HG02798 (cell line): ENCODE measurements at regions not wholly inside any gene's neighbourhood (a gene's known extent, or its start where the extent isn't known, plus 50 kb on each side); places are given as distances from the start of the nearest gene placed in this dataset.
"Not testable (repeated sequence)": the region's sequence is repeated elsewhere in the genome, so short reads cannot be mapped to it uniquely, and the experiment has no call there.

Source experiments
- ATAC-seq: cut with Tn5 transposase; IDR thresholded peaks from one replicate; pipeline ENCODE4 v1.9.1; 2021; ENCODE audit warnings: mild to moderate bottlenecking; ENCODE audit not compliant: unreplicated experiment, poor library complexity

DNA sequence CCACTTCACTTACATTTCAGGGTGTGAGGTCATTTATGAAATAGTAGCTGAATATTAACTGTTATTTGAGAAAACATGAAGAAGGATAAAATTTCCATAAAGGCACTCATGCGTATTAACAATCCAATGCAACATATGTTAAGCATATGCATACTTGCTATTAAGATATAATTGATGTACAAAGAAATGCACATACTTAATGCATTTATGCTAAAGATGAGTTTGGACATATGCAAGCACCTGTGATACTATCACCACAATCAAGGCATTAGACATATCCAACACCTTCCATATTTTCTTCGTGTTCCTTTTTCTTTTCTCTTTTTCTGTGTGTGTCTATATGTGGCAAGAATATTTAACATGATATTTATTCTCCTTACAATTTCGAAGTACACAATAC is 464.8 kb upstream of the BRINP3 start:
- ATAC-seq, result no peak

DNA sequence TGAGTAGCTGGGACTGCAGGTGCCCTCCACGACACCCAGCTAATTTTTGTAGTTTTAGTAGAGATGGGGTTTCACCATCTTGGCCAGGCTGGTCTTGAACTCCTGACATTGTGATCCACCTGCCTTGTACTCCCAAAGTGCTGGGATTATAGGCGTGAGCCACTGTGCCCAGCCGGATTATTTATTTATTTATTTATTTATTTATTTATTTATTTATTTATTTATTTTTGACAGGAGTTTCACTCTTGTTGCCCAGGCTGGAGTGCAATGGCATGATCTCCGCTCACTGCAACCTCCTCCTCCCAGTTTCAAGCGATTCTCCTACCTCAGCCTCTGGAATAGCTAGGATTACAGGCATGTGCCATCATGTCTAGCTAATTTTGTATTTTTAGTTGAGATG is 466.1 kb upstream of the BRINP3 start:
- ATAC-seq, result not testable (repeated sequence)

DNA sequence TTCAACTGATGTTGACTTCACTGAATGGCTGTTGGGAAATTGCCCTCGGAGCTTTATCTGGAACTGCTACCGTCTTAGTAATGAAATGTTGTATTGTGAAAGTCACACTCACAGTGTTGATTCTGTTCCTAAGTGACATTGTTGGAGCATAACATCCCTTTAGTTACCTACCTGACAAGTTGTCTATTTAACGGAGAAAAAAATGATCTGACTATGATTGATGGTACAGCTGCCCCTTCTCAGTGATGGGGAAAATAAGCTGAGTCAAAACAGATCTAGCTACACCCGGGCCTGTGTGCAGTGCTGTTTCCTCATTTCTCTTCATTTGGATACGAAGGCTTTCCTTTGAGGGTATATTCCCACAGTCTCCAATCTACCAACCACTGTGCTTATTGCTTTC is 472.3 kb upstream of the BRINP3 start:
- no peak for ATAC-seq

DNA sequence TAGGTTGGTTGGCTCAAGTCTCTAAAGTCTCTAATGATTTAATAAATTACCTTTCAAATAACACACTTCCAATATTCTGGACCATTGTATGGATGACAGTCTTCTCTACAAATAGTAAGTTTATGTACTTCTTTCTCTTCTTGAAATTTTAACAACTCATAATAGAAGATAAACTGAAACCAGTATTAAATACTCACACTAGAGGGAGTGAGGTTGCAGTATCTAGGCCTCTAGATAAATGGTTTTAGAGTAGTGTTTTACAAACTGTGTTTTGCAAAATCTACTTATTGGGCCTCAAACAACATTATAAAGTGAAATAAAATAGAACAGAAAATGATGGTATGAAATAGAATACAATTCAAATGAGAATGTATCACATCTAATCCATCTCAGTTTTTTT is 479.9 kb upstream of the BRINP3 start:
- no peak for ATAC-seq

DNA sequence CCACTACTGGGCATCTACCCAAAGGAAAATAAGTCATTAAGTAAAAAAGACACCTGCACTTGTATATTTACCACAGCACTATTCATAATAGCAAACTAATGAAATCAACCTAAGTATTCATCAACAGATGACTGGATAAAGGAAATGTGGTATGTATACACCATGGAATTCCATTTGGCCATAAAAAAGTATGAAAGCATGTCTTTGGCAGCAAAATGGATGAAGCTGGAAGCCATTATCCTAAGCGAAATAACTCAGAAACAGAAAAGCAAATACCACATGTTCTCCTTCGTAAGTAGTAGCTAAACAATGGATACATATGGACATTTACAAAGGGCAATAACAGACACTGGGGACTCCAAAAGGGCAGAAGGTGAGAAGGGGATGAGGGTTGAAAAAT is 485.7 kb upstream of the BRINP3 start:
- ATAC-seq, result no peak

DNA sequence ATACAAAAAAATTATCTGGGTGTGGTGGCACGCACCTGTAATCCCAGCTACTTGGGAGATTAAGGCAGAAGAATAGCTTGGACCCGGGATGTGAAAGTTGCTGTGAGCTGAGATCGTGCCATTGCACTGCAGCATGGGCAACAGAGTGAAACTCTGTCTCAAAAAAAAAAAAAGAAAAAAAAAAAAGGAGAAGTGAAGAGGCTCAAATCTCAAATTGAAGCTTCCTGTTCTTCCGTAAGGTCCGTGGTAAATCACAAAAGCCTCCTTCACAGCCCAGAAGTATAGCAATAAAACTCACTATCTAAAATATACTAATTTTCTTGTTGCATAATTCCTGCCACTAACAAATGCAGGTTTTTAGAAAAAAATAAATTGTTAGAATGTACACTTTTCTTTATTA is 498.2 kb upstream of the BRINP3 start:
- ATAC-seq, result no peak

DNA sequence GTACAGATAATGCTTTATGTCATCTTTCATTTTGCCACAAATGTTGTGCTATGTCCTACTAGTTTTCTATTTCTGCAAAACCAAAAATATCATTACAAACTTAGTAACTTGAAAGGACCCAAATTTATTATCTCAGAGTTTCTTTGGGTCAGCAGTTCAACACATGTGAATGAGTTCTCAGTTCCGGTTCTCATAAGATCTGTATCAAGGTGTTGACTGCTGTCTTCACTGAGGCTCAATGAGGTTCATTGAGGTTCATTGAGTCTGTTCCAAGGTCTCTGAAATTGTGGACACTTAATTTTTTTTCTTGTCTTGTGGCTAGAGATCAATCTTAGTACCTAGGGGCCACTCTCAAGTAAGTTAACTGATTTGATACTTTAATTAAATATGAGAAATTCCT is 525.1 kb upstream of the BRINP3 start:
- no peak for ATAC-seq

DNA sequence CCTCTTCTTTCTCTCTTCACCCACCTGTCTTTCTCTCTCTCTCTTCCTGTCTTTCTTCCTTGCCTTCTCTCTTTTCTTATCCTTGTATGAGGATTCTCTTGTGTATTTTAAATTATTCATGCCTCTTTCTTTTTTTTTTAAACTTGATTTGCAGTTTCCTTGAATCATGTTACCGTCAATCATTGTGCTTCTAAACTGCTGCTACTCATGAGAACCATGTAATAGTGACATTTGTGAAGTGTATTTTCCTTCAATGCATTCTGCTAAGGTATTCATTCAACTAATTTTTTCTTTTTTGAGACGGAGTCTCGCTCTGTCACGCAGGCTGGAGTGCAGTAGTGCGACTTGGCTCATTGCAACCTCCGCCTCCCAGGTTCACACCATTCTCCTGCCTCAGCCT is 539.1 kb upstream of the BRINP3 start:
- no peak for ATAC-seq

DNA sequence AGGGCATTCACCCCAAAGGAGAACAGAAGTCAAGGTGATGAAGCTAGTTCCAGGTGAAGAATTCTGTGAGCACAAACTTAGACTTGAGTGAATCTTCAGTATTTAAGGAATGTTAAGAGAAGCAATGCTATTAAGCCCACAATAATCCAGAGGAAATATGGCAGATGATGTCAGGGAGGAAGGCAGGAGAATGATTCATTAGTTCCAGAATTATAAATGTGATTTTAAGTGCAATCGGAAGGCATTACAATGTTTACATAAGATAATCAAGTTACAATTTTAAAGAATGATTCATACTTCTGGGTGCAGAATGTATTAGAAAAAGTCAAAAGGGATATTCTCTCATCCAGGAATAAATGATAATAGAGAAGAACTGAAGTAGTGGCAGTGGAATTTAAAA is 545.2 kb upstream of the BRINP3 start:
- ATAC-seq, result no peak

DNA sequence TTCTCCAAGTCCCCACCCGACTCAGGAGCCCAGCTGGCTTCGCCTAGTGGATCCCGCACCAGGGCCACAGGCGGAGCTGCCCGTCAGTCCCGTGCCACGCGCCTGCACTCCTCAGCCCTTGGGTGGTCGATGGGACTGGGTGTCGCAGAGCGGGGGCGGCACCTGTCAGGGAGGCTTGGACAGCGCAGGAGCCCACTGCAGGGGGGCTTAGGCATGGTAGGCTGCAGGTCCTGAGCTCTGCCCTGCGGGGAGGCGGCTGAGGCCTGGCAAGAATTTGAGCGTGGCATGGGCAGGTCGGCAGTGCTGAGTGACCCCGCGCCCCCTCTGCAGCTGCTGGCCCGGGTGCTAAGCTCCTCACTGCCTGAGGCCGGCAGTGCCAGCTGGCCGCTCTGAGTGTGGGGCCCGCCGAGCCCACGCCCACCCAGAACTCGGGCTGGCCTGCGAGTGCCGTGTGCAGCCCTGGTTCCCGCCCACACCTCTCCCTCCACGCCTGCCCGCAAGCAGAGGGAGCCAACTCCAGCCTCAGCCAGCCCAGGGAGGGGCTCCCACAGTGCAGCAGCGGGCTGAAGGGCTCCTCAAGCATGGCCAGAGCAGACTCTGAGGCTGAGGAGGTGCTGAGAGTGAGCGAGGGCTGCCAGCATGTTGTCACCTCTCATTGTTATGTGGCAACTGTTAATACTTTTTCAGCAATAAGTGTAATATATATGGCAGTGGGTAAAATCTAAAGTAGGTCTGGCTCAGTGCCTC is 548.4 kb upstream of the BRINP3 start:
- no peak for ATAC-seq

DNA sequence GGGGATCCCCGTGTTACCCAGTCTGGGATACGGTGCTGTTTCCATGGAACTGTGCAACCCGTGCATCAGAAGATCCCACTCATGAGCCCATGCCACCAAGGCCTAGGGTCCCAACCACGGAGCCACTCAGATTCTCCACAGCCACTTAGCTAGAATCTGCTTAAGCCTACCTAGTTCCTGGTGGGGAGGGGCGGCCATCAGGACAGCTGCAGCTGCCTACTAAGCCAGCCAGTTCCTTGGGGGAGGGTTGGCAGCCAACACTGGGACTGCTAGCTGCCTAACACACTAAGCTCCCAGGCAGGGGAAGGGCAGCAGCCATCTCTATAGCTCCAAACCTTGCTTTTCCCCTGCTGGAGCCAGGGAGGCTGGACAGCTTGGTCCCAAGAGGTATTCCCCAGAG is 549.2 kb upstream of the BRINP3 start:
- no peak for ATAC-seq

DNA sequence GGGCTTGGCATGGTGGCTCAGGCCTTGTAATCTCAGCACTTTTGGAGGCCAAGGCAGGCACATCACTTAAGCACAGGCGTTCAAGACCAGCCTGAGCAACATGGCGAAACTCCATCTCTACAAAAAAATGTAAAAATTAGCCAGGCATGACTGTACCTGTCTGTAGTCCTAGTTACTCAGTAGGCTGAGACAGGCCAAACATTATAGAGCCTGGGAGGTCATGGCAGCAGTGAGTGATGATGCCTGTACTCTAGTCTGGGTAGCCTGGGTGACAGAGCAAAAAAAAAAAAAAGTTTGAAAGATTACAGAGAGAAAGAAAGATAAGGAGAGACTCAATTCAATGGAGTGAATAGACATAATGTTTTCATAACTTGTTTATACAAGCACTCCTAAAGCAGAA is 556.5 kb upstream of the BRINP3 start:
- ATAC-seq, result no peak

DNA sequence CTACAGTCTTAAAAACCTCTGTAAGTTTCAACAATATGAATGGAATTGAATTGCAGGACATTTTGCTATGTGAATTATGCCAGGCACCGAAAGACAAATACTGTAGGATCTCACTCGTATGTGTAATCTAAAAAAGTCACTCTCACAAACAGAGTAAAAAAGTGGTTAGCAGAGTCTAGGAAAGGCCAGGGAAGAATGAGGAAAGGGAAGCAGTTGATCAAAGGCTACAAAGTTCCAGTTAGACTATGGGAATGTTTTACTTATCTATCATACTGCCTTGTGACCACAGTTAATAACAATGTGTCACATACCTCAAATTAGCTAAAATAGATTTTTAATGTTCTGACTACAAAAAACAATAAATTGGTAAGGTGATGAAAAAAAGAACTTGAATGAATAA is 565.4 kb upstream of the BRINP3 start:
- no peak for ATAC-seq

DNA sequence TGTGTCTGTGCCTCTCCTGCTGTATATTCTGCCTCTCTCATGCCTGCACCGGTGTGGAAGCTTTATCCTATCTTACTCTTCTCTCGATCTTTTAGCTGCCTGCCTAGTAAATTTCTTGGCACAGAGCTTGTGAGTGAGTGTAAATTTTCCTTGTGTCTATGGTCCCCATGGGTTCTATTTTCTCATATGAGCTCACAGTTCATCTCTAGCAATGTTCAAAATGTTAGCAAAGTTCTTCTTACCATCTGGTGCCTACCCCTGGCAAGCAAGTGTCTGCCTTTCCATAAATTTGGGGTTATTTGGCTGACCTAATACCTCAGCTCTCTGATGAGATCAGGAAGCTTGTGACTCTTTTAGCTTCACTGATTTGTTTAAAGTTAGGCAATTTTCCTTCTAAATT is 572.1 kb upstream of the BRINP3 start:
- ATAC-seq, result no peak

DNA sequence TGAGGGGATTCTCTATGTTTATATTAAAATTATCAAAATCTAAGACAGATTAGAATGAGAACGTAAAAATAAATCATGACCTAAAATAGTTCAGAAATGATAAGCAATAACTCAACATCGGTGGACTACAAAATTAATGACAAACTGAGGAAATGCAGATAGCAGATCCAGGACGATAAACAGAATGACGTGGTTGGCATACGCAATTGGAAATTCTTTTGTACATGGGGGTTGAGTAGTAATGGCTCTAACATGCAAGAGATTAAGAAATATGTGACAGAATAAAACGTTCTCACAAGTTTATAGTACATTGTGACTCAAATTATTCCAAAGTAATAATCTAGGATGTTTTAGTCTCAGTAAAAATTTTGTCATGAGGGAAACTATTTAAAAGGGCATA is 575.2 kb upstream of the BRINP3 start:
- no peak for ATAC-seq

DNA sequence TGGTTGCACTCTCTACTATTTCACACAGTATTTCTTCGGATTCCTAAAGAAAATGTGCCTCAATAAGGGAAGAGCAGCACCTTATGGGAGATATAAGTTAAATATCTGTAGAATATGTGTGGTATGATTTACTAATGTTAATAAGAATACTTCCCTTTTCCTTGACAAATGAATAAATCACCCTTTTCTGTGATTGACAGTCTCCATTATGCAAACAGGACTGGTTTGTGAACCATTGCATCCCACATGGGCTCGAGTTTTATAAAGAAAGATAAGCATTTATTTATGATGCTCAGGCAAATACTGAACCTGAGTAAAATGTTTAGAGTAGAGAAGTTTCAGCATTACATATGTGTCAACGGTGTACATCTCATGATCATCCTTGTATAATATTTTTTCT is 587.7 kb upstream of the BRINP3 start:
- ATAC-seq, result no peak

DNA sequence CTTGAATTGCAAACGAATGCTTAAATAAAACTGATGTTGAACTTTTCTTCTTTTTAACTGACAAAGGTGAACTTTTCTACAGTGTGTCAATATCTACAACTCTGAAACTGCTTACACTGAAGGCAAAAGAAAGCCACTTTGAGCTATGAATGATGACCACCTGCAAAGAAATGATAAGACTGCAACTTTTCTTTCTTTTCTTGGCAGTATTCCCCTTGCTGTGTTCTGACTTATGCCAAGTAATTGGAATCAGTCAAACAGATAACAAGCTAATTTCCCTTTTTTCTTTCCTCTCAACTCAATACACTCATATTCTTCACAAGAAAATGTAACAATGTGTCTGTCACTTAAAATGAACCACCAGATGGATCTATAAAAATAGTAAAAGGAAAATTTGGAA is 588.1 kb upstream of the BRINP3 start:
- no peak for ATAC-seq

DNA sequence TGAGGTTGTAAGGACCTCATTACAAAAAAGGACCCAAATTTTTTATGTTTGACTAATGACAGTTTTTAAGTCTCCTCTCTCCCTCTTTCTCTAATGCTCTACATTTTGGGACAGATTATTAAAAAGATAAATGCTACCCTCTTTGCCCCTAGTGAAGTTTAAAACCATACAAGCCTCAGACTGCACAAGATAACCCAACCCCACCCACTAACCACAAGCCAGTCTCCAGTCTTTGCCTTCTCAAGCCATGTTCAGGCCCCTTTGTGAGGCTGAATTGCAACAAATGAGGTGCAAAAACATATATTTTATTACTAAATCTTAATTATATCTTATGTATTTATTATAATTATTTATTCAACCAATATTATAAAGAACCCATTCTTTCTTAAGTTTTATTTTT is 597.2 kb upstream of the BRINP3 start:
- ATAC-seq, result no peak

DNA sequence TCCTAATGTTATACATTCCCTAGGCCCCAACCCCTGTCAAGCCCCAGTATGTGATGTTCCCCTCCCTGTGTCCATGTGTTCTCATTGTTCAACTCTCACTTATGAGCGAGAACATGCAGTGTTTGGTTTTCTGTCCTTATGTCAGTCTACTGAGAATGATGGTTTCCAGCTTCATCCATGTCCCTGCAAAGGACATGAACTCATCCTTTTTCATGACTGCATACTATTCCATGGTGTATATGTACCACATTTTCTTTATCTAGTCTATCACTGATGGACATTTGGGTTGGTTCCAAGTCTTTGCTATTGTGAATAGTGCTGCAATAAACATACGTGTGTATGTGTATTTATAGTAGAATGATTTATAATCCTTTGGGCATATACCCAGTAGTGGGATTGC is 605.4 kb upstream of the BRINP3 start:
- ATAC-seq, result not testable (repeated sequence)

DNA sequence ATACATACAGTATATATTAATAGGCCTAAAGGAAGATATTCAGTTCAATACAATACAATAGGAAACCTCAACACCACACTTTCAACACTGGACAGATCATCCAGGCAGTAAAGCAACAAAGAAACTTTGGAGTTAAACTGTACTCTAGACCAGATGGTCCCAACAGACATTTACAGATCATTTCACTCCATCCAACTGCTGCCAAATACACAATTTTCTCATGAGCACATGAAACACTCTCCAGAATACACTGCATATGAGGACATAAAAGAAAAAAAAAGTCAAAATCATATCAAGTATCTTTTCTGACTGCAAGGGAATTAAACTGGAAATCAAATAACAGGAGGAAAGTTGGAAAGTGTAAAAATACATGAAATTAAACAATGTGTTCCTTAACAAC is 607.5 kb upstream of the BRINP3 start:
- ATAC-seq, result no peak

DNA sequence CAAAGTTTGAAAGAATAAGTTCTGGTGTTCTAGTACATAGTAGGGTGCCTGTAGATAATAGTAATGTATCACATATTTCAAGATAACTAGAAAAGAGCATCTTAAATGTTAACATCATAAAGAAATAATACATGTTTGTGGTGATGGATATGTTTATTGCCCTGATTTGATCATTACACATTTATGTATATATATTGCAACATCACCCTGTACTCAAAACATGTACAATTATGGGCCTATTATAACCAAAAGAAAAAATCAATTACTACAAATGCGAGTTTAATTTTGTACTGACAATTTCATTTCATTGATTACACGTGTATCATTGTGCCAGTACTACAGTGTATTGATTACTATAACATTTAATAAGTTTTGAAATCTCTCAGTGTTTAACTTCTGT is 609.2 kb upstream of the BRINP3 start:
- no peak for ATAC-seq

DNA sequence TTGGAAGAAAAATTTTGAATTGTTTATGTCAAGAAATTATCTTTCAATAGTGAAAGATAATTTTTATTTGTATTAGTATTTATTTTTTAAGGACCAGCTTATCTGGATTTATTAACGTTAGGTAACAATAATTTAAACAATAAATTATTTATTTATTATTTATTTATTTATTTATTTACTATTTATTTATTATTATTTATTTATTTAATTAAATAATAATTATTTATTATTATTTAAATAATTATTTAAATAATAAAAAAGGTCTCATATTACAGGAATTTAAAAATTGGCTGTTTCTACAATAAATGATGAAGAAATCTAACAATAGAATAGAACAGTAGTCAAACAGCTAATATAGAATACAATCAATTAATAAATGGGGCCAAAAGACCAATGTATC is 618.7 kb upstream of the BRINP3 start:
- no peak for ATAC-seq

DNA sequence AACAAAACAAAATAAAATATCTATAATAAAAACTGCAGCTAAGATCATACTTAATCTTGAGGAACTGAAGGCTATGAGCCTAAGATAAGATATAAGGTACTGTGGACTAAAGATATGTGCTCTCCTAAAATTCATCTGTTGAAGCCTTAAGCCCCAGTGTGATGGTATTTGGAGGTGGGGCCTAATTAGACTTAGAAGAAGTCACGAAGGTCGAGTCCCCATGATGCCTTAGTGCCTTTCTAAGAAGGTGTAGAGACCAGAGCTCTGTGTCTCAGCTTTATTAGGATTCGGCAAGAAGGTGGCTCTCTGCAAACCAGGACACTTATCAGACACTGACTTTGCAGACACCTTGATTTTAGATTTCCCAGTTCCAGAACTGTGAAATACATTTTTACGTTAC is 622.0 kb upstream of the BRINP3 start:
- no peak for ATAC-seq
